ENCODE measurements at regions not wholly inside any gene's neighbourhood (a gene's known extent, or its start where the extent isn't known, plus 50 kb on each side); places are given as distances from the start of the nearest gene placed in this dataset.
A peak's percentile ranks its signal among the peaks of the same experiment; 100 is the strongest.

- Histone ChIP-seq H3K4me3 (ENCODE audit: low read length) (peak overlapping the region; percentile 40), H3K79me2 (replicated peaks; ENCODE audit: insufficient read depth, low read length) (no peaks in the 10 kb centered on the region), H3K9me3 (ENCODE audit: low read length) (no peaks in the 10 kb centered on the region), H2AFZ (ENCODE audit: low read depth, low read length) (no peak overlapping the region), H3K9ac (ENCODE audit: low read length) (peak overlapping the region; percentile 41), H3K4me2 (ENCODE audit: low read length) (peak overlapping the region; percentile 85), H4K20me1 (ENCODE audit: insufficient read depth) (no peaks in the 10 kb centered on the region), H3K9me2 (ENCODE audit: insufficient read depth, low read length) (no peaks in the 10 kb centered on the region), H3K36me3 (ENCODE audit: insufficient read depth, low read length) (no peaks in the 10 kb centered on the region), H3F3A (ENCODE audit: insufficient read depth, low read length, poor library complexity, severe bottlenecking) (no peaks in the 10 kb centered on the region), H3K27ac (ENCODE audit: low read length) (peak overlapping the region; percentile 71), H3K27me3 (ENCODE audit: insufficient read depth, low read depth, low read length) (no peaks in the 10 kb centered on the region)
- no peak for TF ChIP-seq EZH2 (IDR thresholded peaks at IDR 0.05; ENCODE audit: borderline replicate concordance, insufficient read depth, low read length, poor library complexity, severe bottlenecking)
- no peak for TF ChIP-seq TAF1 (IDR thresholded peaks at IDR 0.05; ENCODE audit: low read depth)
- TF ChIP-seq REST (IDR thresholded peaks at IDR 0.05; ENCODE audit: borderline replicate concordance), result peak; percentile 85
- TF ChIP-seq EP300 (conservative IDR thresholded peaks at IDR 0.05; ENCODE audit: poor library complexity, severe bottlenecking), result peak; percentile 74
- TF ChIP-seq RAD21 (conservative IDR thresholded peaks at IDR 0.05), result no peak
- no peak for TF ChIP-seq POLR2AphosphoS5 (IDR thresholded peaks at IDR 0.05)
- no peak for TF ChIP-seq CTCF (IDR thresholded peaks at IDR 0.05; ENCODE audit: poor library complexity, severe bottlenecking)
- TF ChIP-seq SMC3 (conservative IDR thresholded peaks at IDR 0.05; ENCODE audit: poor library complexity), result no peak
- TF ChIP-seq MXI1 (conservative IDR thresholded peaks at IDR 0.05; ENCODE audit: poor library complexity, severe bottlenecking), result no peak
Observed at GRCh38 chr2:58584606-58585118, 343.5 kb upstream of the FANCL start.

GRCh38 chr2:58578276-58578675 is 337.2 kb upstream of the FANCL start:
- Histone ChIP-seq H2AFZ (ENCODE audit: low read depth, low read length) (no peak overlapping the region), H3K9me2 (ENCODE audit: insufficient read depth, low read length) (no peaks in the 10 kb centered on the region), H3K27ac (ENCODE audit: low read length) (no peak overlapping the region), H3K9ac (ENCODE audit: low read length) (no peak overlapping the region), H3F3A (ENCODE audit: insufficient read depth, low read length, poor library complexity, severe bottlenecking) (no peaks in the 10 kb centered on the region), H3K79me2 (replicated peaks; ENCODE audit: insufficient read depth, low read length) (no peaks in the 10 kb centered on the region), H3K4me2 (ENCODE audit: low read length) (no peak overlapping the region), H3K9me3 (ENCODE audit: low read length) (no peaks in the 10 kb centered on the region), H3K4me3 (ENCODE audit: low read length) (no peak overlapping the region), H3K27me3 (ENCODE audit: insufficient read depth, low read depth, low read length) (no peaks in the 10 kb centered on the region), H4K20me1 (ENCODE audit: insufficient read depth) (no peaks in the 10 kb centered on the region), H3K36me3 (ENCODE audit: insufficient read depth, low read length) (no peaks in the 10 kb centered on the region)
- TF ChIP-seq EP300 (conservative IDR thresholded peaks at IDR 0.05; ENCODE audit: poor library complexity, severe bottlenecking) (no peak), SMC3 (conservative IDR thresholded peaks at IDR 0.05; ENCODE audit: poor library complexity) (no peak), POLR2AphosphoS5 (IDR thresholded peaks at IDR 0.05) (no peak), REST (IDR thresholded peaks at IDR 0.05; ENCODE audit: borderline replicate concordance) (no peak), MXI1 (conservative IDR thresholded peaks at IDR 0.05; ENCODE audit: poor library complexity, severe bottlenecking) (no peak), CTCF (IDR thresholded peaks at IDR 0.05; ENCODE audit: poor library complexity, severe bottlenecking) (no peak), TAF1 (IDR thresholded peaks at IDR 0.05; ENCODE audit: low read depth) (no peak), EZH2 (IDR thresholded peaks at IDR 0.05; ENCODE audit: borderline replicate concordance, insufficient read depth, low read length, poor library complexity, severe bottlenecking) (no peak), RAD21 (conservative IDR thresholded peaks at IDR 0.05) (no peak)
